Keratinocyte (primary cell): ENCODE measurements at regions not wholly inside any gene's neighbourhood (a gene's known extent, or its start where the extent isn't known, plus 50 kb on each side); places are given as distances from the start of the nearest gene placed in this dataset.

Experiments
- CTCF ChIP-seq, 3 experiments: IDR thresholded peaks in 1 of 3; conservative IDR thresholded peaks in 1 of 3; optimal IDR thresholded peaks in 1 of 3; 2 replicates in 2 of 3; 3 replicates in 1 of 3; pipeline versions ENCODE3 to v1.5.1; 2011; ENCODE audit warnings: low read length in 3 of 3, mild to moderate bottlenecking in 3 of 3, moderate library complexity in 2 of 3, control low read depth in 1 of 3, inconsistent platforms in 1 of 3; ENCODE audit not compliant: insufficient read depth in 2 of 3; ENCODE audit errors: extremely low read depth in 1 of 3
- EZH2 ChIP-seq: IDR thresholded peaks from one replicate; pipeline ENCODE4 v1.6.1; 2012; ENCODE audit warnings: inconsistent platforms, mild to moderate bottlenecking, low read length, moderate library complexity

GRCh38 chr2:107132746-107133145 is 246.8 kb upstream of the ST6GAL2 start:
- TF ChIP-seq CTCF (optimal IDR thresholded peaks at IDR 0.05 in 1 of 3, IDR thresholded peaks at IDR 0.05 in 1 of 3, conservative IDR thresholded peaks at IDR 0.05 in 1 of 3; ENCODE audit: extremely low read depth in 1 of 3, insufficient read depth in 2 of 3, low read length in 3 of 3) (no peak), EZH2 (no peak)
